Bronchial epithelial cell (primary cell): ENCODE measurements at regions not wholly inside any gene's neighbourhood (a gene's known extent, or its start where the extent isn't known, plus 50 kb on each side); places are given as distances from the start of the nearest gene placed in this dataset.

Experiments
- DNase-seq: peaks from one replicate; pipeline ENCODE4 v3.0.0-alpha.2; 2010; ENCODE audit warnings: low read depth
- FAIRE-seq: peaks from 2 replicates; lab custom pipeline; 2011; peaks lifted over from hg19 to GRCh38; lab: Jason Lieb, UNC
- H3K27me3 ChIP-seq: 2 replicates; pipeline ENCODE4 v1.5.1; 2011; ENCODE audit warnings: low read length; ENCODE audit not compliant: control insufficient read depth, insufficient read depth
- H3K36me3 ChIP-seq: 2 replicates; pipeline ENCODE4 v1.5.1; 2011; ENCODE audit warnings: low read length; ENCODE audit not compliant: control insufficient read depth, insufficient read depth
- H3K4me3 ChIP-seq: 2 replicates; pipeline ENCODE4 v1.5.1; 2011; ENCODE audit warnings: mild to moderate bottlenecking, low read depth, low read length, control low read depth
- TF ChIP-seq, protein P1 (sequence below): IDR thresholded peaks from 2 replicates; pipeline ENCODE4 v1.5.1; 2011; ENCODE audit warnings: mild to moderate bottlenecking, moderate library complexity, low read length, control low read depth, inconsistent platforms; ENCODE audit not compliant: insufficient read depth, severe bottlenecking

DNA sequence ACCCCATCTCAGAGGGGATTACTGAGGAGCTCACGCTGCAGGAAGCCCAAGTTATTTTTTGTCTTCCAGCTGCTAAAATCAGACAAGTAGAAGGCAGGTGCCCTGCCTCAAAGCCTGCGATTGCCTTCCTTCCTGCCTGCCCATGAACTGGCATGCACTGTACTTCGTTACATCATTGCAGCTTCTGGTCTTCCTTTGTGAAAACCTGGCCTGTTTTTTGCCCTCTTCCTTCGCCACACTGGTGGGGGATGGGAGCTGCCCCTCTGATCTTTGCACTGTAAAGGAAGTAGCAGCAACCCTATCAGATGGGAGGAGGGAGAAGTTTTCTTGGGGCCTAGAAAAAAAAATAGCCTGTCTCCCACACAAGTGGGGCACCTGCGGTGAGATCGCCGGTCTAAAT lies 1098.7 kb downstream of the BCL11B start:
- Histone ChIP-seq H3K4me3 (no peak overlapping the region), H3K36me3 (no peaks in the 10 kb centered on the region), H3K27me3 (no peaks in the 10 kb centered on the region)
- no peak for FAIRE-seq
- TF ChIP-seq, protein P1, sequence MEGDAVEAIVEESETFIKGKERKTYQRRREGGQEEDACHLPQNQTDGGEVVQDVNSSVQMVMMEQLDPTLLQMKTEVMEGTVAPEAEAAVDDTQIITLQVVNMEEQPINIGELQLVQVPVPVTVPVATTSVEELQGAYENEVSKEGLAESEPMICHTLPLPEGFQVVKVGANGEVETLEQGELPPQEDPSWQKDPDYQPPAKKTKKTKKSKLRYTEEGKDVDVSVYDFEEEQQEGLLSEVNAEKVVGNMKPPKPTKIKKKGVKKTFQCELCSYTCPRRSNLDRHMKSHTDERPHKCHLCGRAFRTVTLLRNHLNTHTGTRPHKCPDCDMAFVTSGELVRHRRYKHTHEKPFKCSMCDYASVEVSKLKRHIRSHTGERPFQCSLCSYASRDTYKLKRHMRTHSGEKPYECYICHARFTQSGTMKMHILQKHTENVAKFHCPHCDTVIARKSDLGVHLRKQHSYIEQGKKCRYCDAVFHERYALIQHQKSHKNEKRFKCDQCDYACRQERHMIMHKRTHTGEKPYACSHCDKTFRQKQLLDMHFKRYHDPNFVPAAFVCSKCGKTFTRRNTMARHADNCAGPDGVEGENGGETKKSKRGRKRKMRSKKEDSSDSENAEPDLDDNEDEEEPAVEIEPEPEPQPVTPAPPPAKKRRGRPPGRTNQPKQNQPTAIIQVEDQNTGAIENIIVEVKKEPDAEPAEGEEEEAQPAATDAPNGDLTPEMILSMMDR: no peak
- no peak for DNase-seq

DNA sequence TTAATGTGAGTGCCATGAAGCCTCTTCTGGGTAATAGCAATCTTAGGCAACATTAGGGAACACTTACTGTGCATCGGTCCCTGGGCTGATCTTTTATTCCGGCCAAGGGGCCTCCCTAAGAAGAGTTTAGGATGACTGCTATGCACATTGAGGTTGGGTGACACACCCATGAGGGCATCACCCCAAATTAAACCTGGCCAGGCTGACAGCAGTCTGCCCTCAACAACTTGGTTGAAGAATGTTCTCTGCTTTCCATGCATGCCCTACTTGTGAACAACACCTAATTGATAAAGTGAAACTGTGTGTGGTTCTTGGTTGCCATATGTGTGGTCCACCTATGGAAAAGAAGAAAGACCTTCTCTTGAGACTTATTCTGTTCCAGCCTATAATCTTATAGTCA lies 1098.0 kb downstream of the BCL11B start:
- Histone ChIP-seq H3K36me3 (no peaks in the 10 kb centered on the region), H3K4me3 (no peak overlapping the region), H3K27me3 (no peaks in the 10 kb centered on the region)
- DNase-seq: no peak
- TF ChIP-seq, protein P1: no peak
- no peak for FAIRE-seq

DNA sequence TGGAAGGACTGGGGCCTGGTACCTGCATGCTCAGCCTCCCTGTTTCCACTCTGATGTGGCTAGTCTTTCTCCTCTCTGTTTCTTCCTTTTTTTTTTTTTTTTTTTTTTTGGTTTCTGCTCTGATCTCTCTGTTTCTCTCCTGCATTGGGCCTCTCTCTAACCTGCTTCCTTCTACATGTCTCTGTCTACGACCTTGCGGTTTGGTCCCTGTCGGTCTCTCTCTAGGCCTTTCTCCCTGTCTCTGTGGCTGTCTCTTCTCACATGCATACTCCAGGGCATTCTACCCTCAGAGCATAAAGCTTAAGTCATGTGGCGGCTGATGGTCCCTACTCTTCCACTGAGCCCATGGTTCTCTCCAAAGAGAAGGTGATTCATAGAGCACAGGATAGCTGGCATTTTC lies 1096.6 kb downstream of the BCL11B start:
- FAIRE-seq (no peak), DNase-seq (no peak)
- H3K36me3 ChIP-seq: no peaks in the 10 kb centered on the region
- TF ChIP-seq, protein P1: no peak
- no peaks in the 10 kb centered on the region for H3K27me3 ChIP-seq
- no peak overlapping the region for H3K4me3 ChIP-seq

DNA sequence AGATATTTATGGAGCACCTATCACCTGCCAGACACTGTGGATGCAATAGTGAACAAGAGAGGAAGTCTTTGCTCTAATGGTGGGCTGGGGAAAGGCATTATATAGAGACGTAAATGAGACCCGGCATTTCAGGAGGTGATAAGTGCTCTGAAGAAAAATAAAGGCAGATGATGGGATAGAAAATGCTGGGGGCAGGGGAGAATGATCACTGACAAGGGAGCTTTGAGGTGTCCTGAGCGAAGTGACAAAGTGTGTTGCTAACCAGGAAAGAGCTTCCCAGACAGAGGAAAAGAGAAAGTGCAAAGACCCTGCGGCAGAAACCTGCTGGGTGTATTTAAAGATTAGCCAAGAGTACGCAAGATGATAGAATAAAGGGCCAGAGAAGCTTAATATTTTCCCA lies 1096.1 kb downstream of the BCL11B start:
- Histone ChIP-seq H3K4me3 (no peak overlapping the region), H3K27me3 (no peaks in the 10 kb centered on the region), H3K36me3 (no peaks in the 10 kb centered on the region)
- DNase-seq (no peak), FAIRE-seq (no peak)
- TF ChIP-seq, protein P1: no peak

DNA sequence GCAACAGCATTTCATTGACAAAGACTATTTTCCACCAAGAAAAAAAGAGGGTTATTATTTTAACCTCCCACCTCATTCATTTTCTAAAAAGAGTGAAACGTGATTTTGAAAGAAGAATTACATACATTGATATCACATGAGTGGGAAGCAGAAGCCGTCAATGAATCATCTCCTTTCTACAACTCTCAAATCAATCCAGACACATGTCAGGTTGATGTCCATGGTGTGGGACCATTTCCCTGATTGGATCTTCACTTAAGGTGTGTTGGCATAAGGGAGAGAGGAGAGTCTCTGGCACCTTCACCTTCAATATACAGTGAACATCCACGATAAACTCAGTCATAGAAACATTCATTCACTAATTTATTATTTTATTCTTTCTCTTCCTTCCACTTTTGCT lies 1095.1 kb downstream of the BCL11B start:
- TF ChIP-seq, protein P1: no peak
- Histone ChIP-seq H3K36me3 (no peaks in the 10 kb centered on the region), H3K27me3 (no peaks in the 10 kb centered on the region), H3K4me3 (no peak overlapping the region)
- no peak for DNase-seq
- FAIRE-seq: no peak

DNA sequence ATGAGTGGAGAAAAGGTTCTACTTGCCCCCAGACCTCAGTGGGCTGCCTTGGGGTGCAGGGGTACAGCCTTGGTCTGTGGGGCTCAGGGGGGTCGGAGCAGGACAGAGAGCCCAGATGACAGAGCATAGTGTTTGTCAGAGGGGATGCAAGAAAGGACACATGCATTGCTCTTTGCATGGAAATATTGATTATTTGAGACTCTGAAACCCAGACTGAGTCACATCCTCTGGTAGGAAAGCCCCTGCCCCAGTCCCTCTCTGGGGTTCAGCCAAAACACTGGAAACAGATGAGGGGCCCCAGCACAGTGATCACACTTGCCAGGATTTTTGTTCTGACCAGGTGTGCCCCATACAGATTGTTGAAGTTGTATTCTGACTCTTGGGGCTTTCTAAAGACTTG lies 1094.4 kb downstream of the BCL11B start:
- no peak for FAIRE-seq
- Histone ChIP-seq H3K36me3 (no peaks in the 10 kb centered on the region), H3K27me3 (no peaks in the 10 kb centered on the region), H3K4me3 (no peak overlapping the region)
- TF ChIP-seq, protein P1: no peak
- DNase-seq: no peak
